K562 (cell line): ENCODE measurements at regions not wholly inside any gene's neighbourhood (a gene's known extent, or its start where the extent isn't known, plus 50 kb on each side); places are given as distances from the start of the nearest gene placed in this dataset.

Experiments used
- FOXK2 ChIP-seq, 2 experiments: fragments of 450-650 bp; IDR thresholded peaks in 1 of 2; conservative IDR thresholded peaks in 1 of 2; 2 replicates each; pipeline ENCODE4 v1.6.1; 2016; ENCODE audit warnings: low read depth in 2 of 2, mild to moderate bottlenecking in 1 of 2
- KAT8 ChIP-seq: fragments of 450-650 bp; IDR thresholded peaks from 2 replicates; pipeline ENCODE4 v1.6.1; 2016; ENCODE audit warnings: low read depth, mild to moderate bottlenecking
- NCOA1 ChIP-seq: fragments of 450-650 bp; IDR thresholded peaks from 2 replicates; pipeline ENCODE4 v1.6.1; 2016; ENCODE audit warnings: low read depth
- SMARCB1 ChIP-seq: IDR thresholded peaks from 2 replicates; pipeline ENCODE4 v1.6.1; 2011; ENCODE audit warnings: improper control_type of control experiment, low read depth; ENCODE audit not compliant: insufficient read length
- TF ChIP-seq, protein P1 (sequence below), 2 experiments: fragments of 450-650 bp in 1 of 2; sonication (generic) in 1 of 2; formaldehyde crosslinking; conservative IDR thresholded peaks; 2 replicates each; pipeline versions ENCODE4 v1.4.0 to v1.8.1; 2020 to 2022; ENCODE audit warnings: mild to moderate bottlenecking in 1 of 2, missing genetic modification reagents in 1 of 2
- TF ChIP-seq, protein P2 (sequence below): IDR thresholded peaks from 2 replicates; pipeline ENCODE4 v1.6.1; 2016; ENCODE audit warnings: missing genetic modification characterization, missing compliant biosample characterization
- TF ChIP-seq, protein P3 (sequence below): fragments of 200-800 bp; sonication (Bioruptor generic); IDR thresholded peaks from 2 replicates; pipeline ENCODE4 v1.6.1; 2016; ENCODE audit warnings: missing genetic modification characterization, missing compliant biosample characterization
- TF ChIP-seq, protein P4 (sequence below): fragments of 450-650 bp; IDR thresholded peaks from 2 replicates; pipeline ENCODE4 v1.6.1; 2016; ENCODE audit warnings: mild to moderate bottlenecking

DNA sequence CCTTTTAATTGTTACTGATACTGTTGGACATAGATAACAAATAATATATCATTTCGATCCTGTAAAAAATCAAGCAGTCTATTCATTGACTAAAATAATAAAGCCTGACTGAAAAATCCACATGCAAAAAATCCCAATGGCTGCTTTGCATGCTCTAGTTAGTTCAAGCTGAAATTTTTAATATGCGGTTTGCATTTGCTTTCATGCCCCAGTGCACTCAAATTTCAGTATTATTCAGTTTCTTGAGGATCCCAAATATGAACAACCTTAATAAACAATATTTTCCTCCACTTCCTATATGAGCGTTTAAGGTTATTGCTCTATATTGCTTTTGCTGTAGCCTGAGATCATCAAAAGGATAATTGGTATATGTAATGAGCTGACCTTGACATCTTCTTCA lies 75.1 kb upstream of the DPH5 start (continued):
- TF ChIP-seq, protein P1, sequence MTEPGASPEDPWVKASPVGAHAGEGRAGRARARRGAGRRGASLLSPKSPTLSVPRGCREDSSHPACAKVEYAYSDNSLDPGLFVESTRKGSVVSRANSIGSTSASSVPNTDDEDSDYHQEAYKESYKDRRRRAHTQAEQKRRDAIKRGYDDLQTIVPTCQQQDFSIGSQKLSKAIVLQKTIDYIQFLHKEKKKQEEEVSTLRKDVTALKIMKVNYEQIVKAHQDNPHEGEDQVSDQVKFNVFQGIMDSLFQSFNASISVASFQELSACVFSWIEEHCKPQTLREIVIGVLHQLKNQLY (CRISPR knock-in tag; conservative IDR thresholded peaks at IDR 0.05) = no peak
- TF ChIP-seq, protein P2, sequence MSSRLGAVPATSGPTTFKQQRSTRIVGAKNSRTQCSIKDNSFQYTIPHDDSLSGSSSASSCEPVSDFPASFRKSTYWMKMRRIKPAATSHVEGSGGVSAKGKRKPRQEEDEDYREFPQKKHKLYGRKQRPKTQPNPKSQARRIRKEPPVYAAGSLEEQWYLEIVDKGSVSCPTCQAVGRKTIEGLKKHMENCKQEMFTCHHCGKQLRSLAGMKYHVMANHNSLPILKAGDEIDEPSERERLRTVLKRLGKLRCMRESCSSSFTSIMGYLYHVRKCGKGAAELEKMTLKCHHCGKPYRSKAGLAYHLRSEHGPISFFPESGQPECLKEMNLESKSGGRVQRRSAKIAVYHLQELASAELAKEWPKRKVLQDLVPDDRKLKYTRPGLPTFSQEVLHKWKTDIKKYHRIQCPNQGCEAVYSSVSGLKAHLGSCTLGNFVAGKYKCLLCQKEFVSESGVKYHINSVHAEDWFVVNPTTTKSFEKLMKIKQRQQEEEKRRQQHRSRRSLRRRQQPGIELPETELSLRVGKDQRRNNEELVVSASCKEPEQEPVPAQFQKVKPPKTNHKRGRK (tag) = no peak
- TF ChIP-seq, protein P3, sequence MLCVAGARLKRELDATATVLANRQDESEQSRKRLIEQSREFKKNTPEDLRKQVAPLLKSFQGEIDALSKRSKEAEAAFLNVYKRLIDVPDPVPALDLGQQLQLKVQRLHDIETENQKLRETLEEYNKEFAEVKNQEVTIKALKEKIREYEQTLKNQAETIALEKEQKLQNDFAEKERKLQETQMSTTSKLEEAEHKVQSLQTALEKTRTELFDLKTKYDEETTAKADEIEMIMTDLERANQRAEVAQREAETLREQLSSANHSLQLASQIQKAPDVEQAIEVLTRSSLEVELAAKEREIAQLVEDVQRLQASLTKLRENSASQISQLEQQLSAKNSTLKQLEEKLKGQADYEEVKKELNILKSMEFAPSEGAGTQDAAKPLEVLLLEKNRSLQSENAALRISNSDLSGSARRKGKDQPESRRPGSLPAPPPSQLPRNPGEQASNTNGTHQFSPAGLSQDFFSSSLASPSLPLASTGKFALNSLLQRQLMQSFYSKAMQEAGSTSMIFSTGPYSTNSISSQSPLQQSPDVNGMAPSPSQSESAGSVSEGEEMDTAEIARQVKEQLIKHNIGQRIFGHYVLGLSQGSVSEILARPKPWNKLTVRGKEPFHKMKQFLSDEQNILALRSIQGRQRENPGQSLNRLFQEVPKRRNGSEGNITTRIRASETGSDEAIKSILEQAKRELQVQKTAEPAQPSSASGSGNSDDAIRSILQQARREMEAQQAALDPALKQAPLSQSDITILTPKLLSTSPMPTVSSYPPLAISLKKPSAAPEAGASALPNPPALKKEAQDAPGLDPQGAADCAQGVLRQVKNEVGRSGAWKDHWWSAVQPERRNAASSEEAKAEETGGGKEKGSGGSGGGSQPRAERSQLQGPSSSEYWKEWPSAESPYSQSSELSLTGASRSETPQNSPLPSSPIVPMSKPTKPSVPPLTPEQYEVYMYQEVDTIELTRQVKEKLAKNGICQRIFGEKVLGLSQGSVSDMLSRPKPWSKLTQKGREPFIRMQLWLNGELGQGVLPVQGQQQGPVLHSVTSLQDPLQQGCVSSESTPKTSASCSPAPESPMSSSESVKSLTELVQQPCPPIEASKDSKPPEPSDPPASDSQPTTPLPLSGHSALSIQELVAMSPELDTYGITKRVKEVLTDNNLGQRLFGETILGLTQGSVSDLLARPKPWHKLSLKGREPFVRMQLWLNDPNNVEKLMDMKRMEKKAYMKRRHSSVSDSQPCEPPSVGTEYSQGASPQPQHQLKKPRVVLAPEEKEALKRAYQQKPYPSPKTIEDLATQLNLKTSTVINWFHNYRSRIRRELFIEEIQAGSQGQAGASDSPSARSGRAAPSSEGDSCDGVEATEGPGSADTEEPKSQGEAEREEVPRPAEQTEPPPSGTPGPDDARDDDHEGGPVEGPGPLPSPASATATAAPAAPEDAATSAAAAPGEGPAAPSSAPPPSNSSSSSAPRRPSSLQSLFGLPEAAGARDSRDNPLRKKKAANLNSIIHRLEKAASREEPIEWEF (CRISPR knock-in tag) = no peak
- TF ChIP-seq NCOA1 (no peak), FOXK2 (conservative IDR thresholded peaks at IDR 0.05 in 1 of 2, IDR thresholded peaks at IDR 0.05 in 1 of 2; ENCODE audit: low read depth in 2 of 2) (no peak), SMARCB1 (no peak), KAT8 (no peak)
- TF ChIP-seq, protein P4, sequence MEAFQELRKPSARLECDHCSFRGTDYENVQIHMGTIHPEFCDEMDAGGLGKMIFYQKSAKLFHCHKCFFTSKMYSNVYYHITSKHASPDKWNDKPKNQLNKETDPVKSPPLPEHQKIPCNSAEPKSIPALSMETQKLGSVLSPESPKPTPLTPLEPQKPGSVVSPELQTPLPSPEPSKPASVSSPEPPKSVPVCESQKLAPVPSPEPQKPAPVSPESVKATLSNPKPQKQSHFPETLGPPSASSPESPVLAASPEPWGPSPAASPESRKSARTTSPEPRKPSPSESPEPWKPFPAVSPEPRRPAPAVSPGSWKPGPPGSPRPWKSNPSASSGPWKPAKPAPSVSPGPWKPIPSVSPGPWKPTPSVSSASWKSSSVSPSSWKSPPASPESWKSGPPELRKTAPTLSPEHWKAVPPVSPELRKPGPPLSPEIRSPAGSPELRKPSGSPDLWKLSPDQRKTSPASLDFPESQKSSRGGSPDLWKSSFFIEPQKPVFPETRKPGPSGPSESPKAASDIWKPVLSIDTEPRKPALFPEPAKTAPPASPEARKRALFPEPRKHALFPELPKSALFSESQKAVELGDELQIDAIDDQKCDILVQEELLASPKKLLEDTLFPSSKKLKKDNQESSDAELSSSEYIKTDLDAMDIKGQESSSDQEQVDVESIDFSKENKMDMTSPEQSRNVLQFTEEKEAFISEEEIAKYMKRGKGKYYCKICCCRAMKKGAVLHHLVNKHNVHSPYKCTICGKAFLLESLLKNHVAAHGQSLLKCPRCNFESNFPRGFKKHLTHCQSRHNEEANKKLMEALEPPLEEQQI = no peak
